AG09319 (cell line): ENCODE measurements at regions not wholly inside any gene's neighbourhood (a gene's known extent, or its start where the extent isn't known, plus 50 kb on each side); places are given as distances from the start of the nearest gene placed in this dataset.

Experiments used
- DNase-seq: peaks from one replicate; pipeline ENCODE4 v3.0.0-alpha.2; 2010; ENCODE audit warnings: low read depth; ENCODE audit errors: extremely low read depth
- TF ChIP-seq, protein P1 (sequence below): IDR thresholded peaks from 2 replicates; pipeline ENCODE4 v1.5.1; 2011; ENCODE audit warnings: low read depth, mild to moderate bottlenecking, inconsistent platforms, low read length, moderate library complexity

DNA sequence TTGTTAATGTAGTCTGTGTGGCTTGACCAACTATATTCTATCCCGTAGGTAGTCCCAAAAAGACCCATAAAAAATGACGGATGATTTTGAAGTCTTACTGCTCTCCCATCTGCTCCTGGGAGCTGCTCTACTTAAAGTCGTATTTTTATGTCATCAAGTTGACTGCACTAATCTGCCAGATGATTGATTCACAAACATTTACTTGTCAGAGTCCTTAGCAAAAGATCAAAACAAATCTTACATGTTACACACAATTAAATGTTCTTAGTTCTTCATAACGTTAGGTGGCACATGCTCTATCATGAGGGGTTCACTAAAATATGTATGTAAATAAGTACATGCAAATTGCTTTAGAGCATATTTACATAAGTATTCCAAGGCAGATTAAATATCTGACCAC lies 498.3 kb upstream of the LRRTM4 start:
- DNase-seq, result no peak
- TF ChIP-seq, protein P1, sequence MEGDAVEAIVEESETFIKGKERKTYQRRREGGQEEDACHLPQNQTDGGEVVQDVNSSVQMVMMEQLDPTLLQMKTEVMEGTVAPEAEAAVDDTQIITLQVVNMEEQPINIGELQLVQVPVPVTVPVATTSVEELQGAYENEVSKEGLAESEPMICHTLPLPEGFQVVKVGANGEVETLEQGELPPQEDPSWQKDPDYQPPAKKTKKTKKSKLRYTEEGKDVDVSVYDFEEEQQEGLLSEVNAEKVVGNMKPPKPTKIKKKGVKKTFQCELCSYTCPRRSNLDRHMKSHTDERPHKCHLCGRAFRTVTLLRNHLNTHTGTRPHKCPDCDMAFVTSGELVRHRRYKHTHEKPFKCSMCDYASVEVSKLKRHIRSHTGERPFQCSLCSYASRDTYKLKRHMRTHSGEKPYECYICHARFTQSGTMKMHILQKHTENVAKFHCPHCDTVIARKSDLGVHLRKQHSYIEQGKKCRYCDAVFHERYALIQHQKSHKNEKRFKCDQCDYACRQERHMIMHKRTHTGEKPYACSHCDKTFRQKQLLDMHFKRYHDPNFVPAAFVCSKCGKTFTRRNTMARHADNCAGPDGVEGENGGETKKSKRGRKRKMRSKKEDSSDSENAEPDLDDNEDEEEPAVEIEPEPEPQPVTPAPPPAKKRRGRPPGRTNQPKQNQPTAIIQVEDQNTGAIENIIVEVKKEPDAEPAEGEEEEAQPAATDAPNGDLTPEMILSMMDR, result no peak

DNA sequence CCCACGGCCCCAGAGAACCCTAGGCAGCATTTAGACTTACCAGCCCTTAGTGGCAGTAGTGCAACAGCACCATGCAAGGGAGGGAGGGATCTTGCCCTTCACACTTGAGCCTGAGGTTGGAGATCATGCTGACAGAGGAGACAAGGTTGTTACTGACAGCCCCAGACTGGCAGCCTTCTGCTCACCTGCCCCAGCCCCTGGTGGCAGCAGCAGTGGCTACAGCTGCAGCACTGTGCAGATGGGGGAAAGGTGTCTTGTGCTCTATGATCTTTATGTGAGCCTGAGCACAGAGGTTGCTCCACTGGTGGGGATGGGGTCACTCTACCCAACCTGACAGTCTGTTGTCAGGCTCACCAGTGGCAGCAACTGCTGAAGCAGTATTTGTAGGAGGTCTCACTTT lies 501.2 kb upstream of the LRRTM4 start:
- DNase-seq, result no peak
- TF ChIP-seq, protein P1, result no peak

DNA sequence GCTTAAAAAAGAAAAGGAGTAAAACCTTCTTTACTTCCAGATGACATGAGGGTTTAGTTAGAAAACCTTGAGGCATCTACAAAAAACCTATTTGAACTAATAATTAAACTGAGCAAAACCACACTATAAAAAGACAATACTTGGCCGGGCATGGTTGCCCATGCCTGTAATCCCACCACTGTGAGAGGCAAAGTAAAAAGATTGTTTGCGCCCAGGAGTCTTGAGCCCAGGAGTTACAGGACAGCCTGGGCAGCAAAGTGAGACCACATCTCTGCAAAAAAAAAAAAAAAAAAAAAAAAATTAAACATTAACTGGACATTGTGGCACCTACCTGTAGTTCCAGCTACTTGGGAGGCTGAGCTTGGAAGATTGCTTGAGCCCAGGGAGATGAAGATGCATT lies 502.8 kb upstream of the LRRTM4 start:
- DNase-seq, result no peak
- TF ChIP-seq, protein P1, result no peak

DNA sequence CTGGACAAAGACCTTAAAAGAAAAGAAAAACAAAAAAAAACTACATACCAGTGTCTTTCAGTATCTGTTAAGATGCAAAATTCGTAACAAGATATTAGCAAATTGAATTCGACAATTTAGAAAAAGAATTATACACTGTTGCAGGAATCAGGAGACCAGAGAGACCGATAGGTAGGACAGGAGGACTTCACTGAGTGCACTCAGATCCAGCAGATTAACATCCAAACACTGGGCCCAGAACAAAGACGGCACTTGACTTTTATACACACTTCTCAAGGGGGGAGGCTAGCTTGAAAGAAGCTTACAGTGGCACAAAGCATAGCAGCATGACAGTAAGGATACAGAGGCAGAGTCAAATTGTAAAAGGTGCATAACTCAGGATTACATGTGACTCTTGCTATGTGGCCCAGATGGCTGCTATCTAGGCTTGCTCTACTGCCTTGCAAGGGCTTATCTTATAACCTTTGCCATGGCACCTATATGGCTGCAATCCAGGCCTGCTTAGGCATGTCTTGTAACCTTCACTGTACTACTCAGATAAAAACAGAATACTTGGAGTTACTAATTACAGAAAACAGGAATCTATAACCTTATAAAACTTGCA lies 507.3 kb upstream of the LRRTM4 start:
- no peak for DNase-seq
- TF ChIP-seq, protein P1, result no peak

DNA sequence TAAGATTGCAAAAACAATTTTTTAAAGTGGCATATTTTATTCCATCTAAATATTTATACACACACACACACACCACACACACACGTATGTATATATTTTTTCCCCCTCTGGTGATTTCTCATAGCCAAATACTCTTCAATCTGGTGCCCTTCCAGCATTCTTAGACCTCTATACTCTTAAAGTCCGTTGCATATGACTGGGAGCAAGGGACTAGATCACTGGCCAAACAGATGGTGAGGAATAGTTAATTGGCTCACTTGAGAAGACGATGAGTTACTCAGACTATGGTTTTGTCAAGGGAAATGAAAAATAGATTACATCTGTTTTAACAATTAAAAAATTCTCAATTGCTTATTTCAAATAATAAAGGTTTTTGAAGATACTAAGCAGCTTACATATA lies 512.5 kb upstream of the LRRTM4 start:
- TF ChIP-seq, protein P1, result no peak
- DNase-seq, result no peak

DNA sequence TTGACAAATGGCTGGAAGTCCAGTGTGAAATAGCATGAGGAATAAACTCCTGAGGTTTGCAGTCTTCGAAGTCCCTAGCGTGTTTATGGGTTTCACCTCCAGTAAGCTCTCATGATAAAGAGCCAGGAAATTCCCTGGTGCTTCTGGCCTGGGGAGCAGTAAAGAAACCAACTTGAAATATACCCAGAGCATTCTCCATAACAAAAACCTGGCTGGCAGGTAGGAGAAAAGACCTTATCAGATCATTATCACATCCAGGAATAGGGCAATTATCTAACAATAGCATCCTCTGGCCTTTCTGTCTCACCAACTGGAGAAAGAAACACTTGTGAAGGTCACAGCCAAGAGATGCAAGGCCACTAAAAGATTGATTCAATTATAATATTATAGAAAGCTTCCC lies 513.6 kb upstream of the LRRTM4 start:
- DNase-seq, result no peak
- TF ChIP-seq, protein P1, result no peak

DNA sequence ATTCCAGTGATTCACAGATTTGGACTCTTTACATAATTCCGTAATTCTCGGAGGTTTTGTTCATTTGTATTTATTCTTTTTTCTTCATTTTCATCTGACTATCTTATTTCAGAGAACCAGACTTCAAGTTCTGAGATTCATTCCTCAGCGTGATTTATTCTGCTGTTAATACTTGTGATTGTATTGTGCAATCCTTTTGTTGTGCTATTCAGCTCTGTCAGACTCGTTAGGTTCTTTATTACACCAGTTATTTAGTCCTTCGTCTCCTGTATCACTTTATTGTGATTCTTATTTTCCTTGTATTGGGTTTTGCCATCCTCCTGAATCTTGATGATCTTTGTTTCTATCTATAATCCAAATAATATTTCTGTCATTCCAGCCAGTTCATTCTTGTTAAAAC lies 529.3 kb upstream of the LRRTM4 start:
- TF ChIP-seq, protein P1, result no peak
- no peak for DNase-seq
